ENCODE measurements at regions not wholly inside any gene's neighbourhood (a gene's known extent, or its start where the extent isn't known, plus 50 kb on each side); places are given as distances from the start of the nearest gene placed in this dataset.

- dilution Hi-C loops (cut with MboI; ENCODE audit: extremely low pct_ligation_motif_present, low sequenced_read_pairs): no loop called here
- no peaks in the 10 kb centered on the region for H3K9me3 ChIP-seq (ENCODE audit: control insufficient read depth, low read depth, low read length)
- no peak overlapping the region for H3K4me2 ChIP-seq (ENCODE audit: control insufficient read depth, extremely low read depth, insufficient read depth, low read depth, low read length)
- no peaks in the 10 kb centered on the region for H3K9me1 ChIP-seq (ENCODE audit: control insufficient read depth, extremely low read depth, insufficient read depth, low read length)
- DNase-seq (ENCODE audit: low read depth, low spot score): no peak
- H4K20me1 ChIP-seq (ENCODE audit: control insufficient read depth, extremely low read depth, insufficient read depth, low read length): no peaks in the 10 kb centered on the region
- H3K9ac ChIP-seq (ENCODE audit: control insufficient read depth, extremely low read depth, insufficient read depth, low read length): no peak overlapping the region
- H3K27me3 ChIP-seq (ENCODE audit: control insufficient read depth, extremely low read depth, insufficient read depth, low read length): no peaks in the 10 kb centered on the region
- TF ChIP-seq, protein P1, sequence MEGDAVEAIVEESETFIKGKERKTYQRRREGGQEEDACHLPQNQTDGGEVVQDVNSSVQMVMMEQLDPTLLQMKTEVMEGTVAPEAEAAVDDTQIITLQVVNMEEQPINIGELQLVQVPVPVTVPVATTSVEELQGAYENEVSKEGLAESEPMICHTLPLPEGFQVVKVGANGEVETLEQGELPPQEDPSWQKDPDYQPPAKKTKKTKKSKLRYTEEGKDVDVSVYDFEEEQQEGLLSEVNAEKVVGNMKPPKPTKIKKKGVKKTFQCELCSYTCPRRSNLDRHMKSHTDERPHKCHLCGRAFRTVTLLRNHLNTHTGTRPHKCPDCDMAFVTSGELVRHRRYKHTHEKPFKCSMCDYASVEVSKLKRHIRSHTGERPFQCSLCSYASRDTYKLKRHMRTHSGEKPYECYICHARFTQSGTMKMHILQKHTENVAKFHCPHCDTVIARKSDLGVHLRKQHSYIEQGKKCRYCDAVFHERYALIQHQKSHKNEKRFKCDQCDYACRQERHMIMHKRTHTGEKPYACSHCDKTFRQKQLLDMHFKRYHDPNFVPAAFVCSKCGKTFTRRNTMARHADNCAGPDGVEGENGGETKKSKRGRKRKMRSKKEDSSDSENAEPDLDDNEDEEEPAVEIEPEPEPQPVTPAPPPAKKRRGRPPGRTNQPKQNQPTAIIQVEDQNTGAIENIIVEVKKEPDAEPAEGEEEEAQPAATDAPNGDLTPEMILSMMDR (optimal IDR thresholded peaks at IDR 0.05 in 1 of 3, IDR thresholded peaks at IDR 0.05 in 1 of 3, conservative IDR thresholded peaks at IDR 0.05 in 1 of 3; ENCODE audit: extremely low read depth in 1 of 3, insufficient read depth in 2 of 3, low read length in 3 of 3): no peak
- no peak for TF ChIP-seq EZH2 (IDR thresholded peaks at IDR 0.05; ENCODE audit: low read length)
- no peaks in the 10 kb centered on the region for H3K4me1 ChIP-seq (ENCODE audit: control insufficient read depth, extremely low read depth, insufficient read depth, low read length)
- H3K79me2 ChIP-seq (ENCODE audit: control insufficient read depth, insufficient read depth, low read length): no peaks in the 10 kb centered on the region
- H3K4me3 ChIP-seq (ENCODE audit: control insufficient read depth in 2 of 3, extremely low read depth in 1 of 3, insufficient read depth in 2 of 3, low read depth in 1 of 3, low read length in 3 of 3): no peak overlapping the region
- no peak overlapping the region for H3K27ac ChIP-seq (ENCODE audit: control insufficient read depth, insufficient read depth, low read length)
- H3K36me3 ChIP-seq (ENCODE audit: control insufficient read depth in 2 of 2, extremely low read depth in 1 of 2, insufficient read depth in 2 of 2, low read length in 2 of 2): no peaks in the 10 kb centered on the region
- FAIRE-seq: no peak
- H2AFZ ChIP-seq (ENCODE audit: control insufficient read depth, low read length): no peak overlapping the region
Observed at GRCh38 chr2:126824663-126825062, 74.0 kb upstream of the TEX51 start.

- Histone ChIP-seq H3K27me3 (ENCODE audit: control insufficient read depth, extremely low read depth, insufficient read depth, low read length) (no peaks in the 10 kb centered on the region), H3K9me1 (ENCODE audit: control insufficient read depth, extremely low read depth, insufficient read depth, low read length) (no peaks in the 10 kb centered on the region), H3K79me2 (ENCODE audit: control insufficient read depth, insufficient read depth, low read length) (no peaks in the 10 kb centered on the region), H3K9me3 (ENCODE audit: control insufficient read depth, low read depth, low read length) (no peaks in the 10 kb centered on the region), H3K4me1 (ENCODE audit: control insufficient read depth, extremely low read depth, insufficient read depth, low read length) (no peaks in the 10 kb centered on the region), H3K4me3 (ENCODE audit: control insufficient read depth in 2 of 3, extremely low read depth in 1 of 3, insufficient read depth in 2 of 3, low read depth in 1 of 3, low read length in 3 of 3) (no peak overlapping the region), H4K20me1 (ENCODE audit: control insufficient read depth, extremely low read depth, insufficient read depth, low read length) (no peaks in the 10 kb centered on the region), H2AFZ (ENCODE audit: control insufficient read depth, low read length) (no peak overlapping the region), H3K27ac (ENCODE audit: control insufficient read depth, insufficient read depth, low read length) (no peak overlapping the region), H3K36me3 (ENCODE audit: control insufficient read depth in 2 of 2, extremely low read depth in 1 of 2, insufficient read depth in 2 of 2, low read length in 2 of 2) (no peaks in the 10 kb centered on the region), H3K4me2 (ENCODE audit: control insufficient read depth, extremely low read depth, insufficient read depth, low read depth, low read length) (no peak overlapping the region), H3K9ac (ENCODE audit: control insufficient read depth, extremely low read depth, insufficient read depth, low read length) (no peak overlapping the region)
- no peak for TF ChIP-seq EZH2 (IDR thresholded peaks at IDR 0.05; ENCODE audit: low read length)
- TF ChIP-seq, protein P1 (optimal IDR thresholded peaks at IDR 0.05 in 1 of 3, IDR thresholded peaks at IDR 0.05 in 1 of 3, conservative IDR thresholded peaks at IDR 0.05 in 1 of 3; ENCODE audit: extremely low read depth in 1 of 3, insufficient read depth in 2 of 3, low read length in 3 of 3): no peak
- DNase-seq (ENCODE audit: low read depth, low spot score) (no peak), FAIRE-seq (no peak)
- dilution Hi-C loops (cut with MboI; ENCODE audit: extremely low pct_ligation_motif_present, low sequenced_read_pairs): no loop called here
Observed at GRCh38 chr2:126825316-126825715, 73.4 kb upstream of the TEX51 start.

Measured in keratinocyte (primary cell).